HepG2 (cell line): ENCODE measurements at regions not wholly inside any gene's neighbourhood (a gene's known extent, or its start where the extent isn't known, plus 50 kb on each side); places are given as distances from the start of the nearest gene placed in this dataset.

Experiments
- DZIP1 ChIP-seq: sonication (generic); formaldehyde crosslinking; IDR thresholded peaks from 2 replicates; pipeline ENCODE4 v1.5.0; 2020; ENCODE audit warnings: mild to moderate bottlenecking, missing genetic modification reagents
- GFI1 ChIP-seq: sonication (generic); formaldehyde crosslinking; IDR thresholded peaks from 2 replicates; pipeline ENCODE4 v1.5.0; 2020; ENCODE audit warnings: missing genetic modification reagents, mild to moderate bottlenecking, borderline replicate concordance
- IRF2 ChIP-seq: IDR thresholded peaks from 2 replicates; pipeline ENCODE4 v1.6.1; 2018; ENCODE audit warnings: missing genetic modification reagents, missing compliant biosample characterization
- IRX3 ChIP-seq: sonication (generic); formaldehyde crosslinking; IDR thresholded peaks from 2 replicates; pipeline ENCODE4 v1.8.1; 2023; ENCODE audit warnings: mild to moderate bottlenecking, low read depth, missing genetic modification reagents, borderline replicate concordance
- KDM3A ChIP-seq: IDR thresholded peaks from 2 replicates; pipeline ENCODE4 v1.6.1; 2018; ENCODE audit warnings: low read depth, missing compliant biosample characterization
- LCORL ChIP-seq, 2 experiments: fragments of 450-650 bp in 1 of 2; sonication (generic) in 1 of 2; formaldehyde crosslinking in 1 of 2; IDR thresholded peaks; 2 replicates each; pipeline versions ENCODE4 v1.5.0 to v1.6.1; 2017 to 2020; ENCODE audit warnings: antibody characterized with exemption in 1 of 2, missing genetic modification reagents in 1 of 2
- MYC ChIP-seq: sonication (generic); formaldehyde crosslinking; IDR thresholded peaks from 2 replicates; pipeline ENCODE4 v1.9.0; 2021; ENCODE audit warnings: missing genetic modification reagents, borderline replicate concordance
- NCOA5 ChIP-seq: sonication (generic); formaldehyde crosslinking; IDR thresholded peaks from 2 replicates; pipeline ENCODE4 v1.4.0; 2020; ENCODE audit warnings: missing genetic modification reagents
- NONO ChIP-seq, 2 experiments: fragments of 450-650 bp in 1 of 2; sonication (generic) in 1 of 2; formaldehyde crosslinking in 1 of 2; IDR thresholded peaks in 1 of 2; conservative IDR thresholded peaks in 1 of 2; 2 replicates each; pipeline versions ENCODE4 v1.6.1 to v1.8.0; 2017 to 2022; ENCODE audit warnings: mild to moderate bottlenecking in 1 of 2, missing genetic modification reagents in 1 of 2, moderate library complexity in 1 of 2
- ONECUT2 ChIP-seq: sonication (generic); formaldehyde crosslinking; IDR thresholded peaks from 2 replicates; pipeline ENCODE4 v1.4.0; 2020; ENCODE audit warnings: missing genetic modification reagents
- PHB2 ChIP-seq: fragments of 450-650 bp; IDR thresholded peaks from 2 replicates; pipeline ENCODE4 v1.6.1; 2018; ENCODE audit not compliant: partially characterized antibody
- RNF2 ChIP-seq: fragments of 450-650 bp; conservative IDR thresholded peaks from 2 replicates; pipeline ENCODE4 v1.6.1; 2016; ENCODE audit warnings: low read depth
- SAFB2 ChIP-seq: sonication (generic); formaldehyde crosslinking; IDR thresholded peaks from 2 replicates; pipeline ENCODE4 v1.5.1; 2020; ENCODE audit warnings: missing genetic modification reagents, low read depth, mild to moderate bottlenecking, borderline replicate concordance
- SMYD3 ChIP-seq: sonication (generic); formaldehyde crosslinking; IDR thresholded peaks from 2 replicates; pipeline ENCODE4 v1.8.1; 2023; ENCODE audit warnings: mild to moderate bottlenecking, missing genetic modification reagents
- TOE1 ChIP-seq: sonication (generic); formaldehyde crosslinking; IDR thresholded peaks from 2 replicates; pipeline ENCODE4 v1.4.0; 2020; ENCODE audit warnings: mild to moderate bottlenecking, missing genetic modification reagents
- ZNF569 ChIP-seq: sonication (generic); formaldehyde crosslinking; IDR thresholded peaks from 2 replicates; pipeline ENCODE4 v1.5.0; 2020; ENCODE audit warnings: mild to moderate bottlenecking, missing genetic modification reagents, moderate library complexity, borderline replicate concordance
- ZNF614 ChIP-seq: IDR thresholded peaks from 2 replicates; pipeline ENCODE4 v1.6.1; 2018; ENCODE audit warnings: missing biosample characterization, missing genetic modification reagents, inconsistent platforms, borderline replicate concordance
- ZSCAN29 ChIP-seq: sonication (generic); formaldehyde crosslinking; conservative IDR thresholded peaks from 2 replicates; pipeline ENCODE4 v1.4.0; 2020; ENCODE audit warnings: mild to moderate bottlenecking, missing genetic modification reagents
- TF ChIP-seq, protein P1 (sequence below): sonication (generic); formaldehyde crosslinking; IDR thresholded peaks from 2 replicates; pipeline ENCODE4 v1.5.1; 2020; ENCODE audit warnings: missing genetic modification reagents, mild to moderate bottlenecking, borderline replicate concordance
- TF ChIP-seq, protein P2 (sequence below): sonication (generic); formaldehyde crosslinking; conservative IDR thresholded peaks from 2 replicates; pipeline ENCODE4 v1.8.1; 2023; ENCODE audit warnings: missing genetic modification reagents
- TF ChIP-seq, protein P3 (sequence below): sonication (generic); formaldehyde crosslinking; conservative IDR thresholded peaks from 2 replicates; pipeline ENCODE4 v1.4.0; 2020; ENCODE audit warnings: missing genetic modification reagents

- TF ChIP-seq NONO (IDR thresholded peaks at IDR 0.05) = no peak
- no peak for TF ChIP-seq NONO (CRISPR knock-in tag; conservative IDR thresholded peaks at IDR 0.05)
- no peak for TF ChIP-seq SMYD3
- 0 out of 2 replicates have a peak, but pooled peaks have one; percentile 38 for TF ChIP-seq DZIP1 (CRISPR knock-in tag)
- TF ChIP-seq TOE1 (CRISPR knock-in tag) = no peak
- TF ChIP-seq ZNF569 (CRISPR knock-in tag) = no peak
- TF ChIP-seq IRF2 (CRISPR knock-in tag) = peak; percentile 35; the same call in 1 of the 2 replicates
- no peak for TF ChIP-seq KDM3A (CRISPR knock-in tag)
- TF ChIP-seq, protein P1, sequence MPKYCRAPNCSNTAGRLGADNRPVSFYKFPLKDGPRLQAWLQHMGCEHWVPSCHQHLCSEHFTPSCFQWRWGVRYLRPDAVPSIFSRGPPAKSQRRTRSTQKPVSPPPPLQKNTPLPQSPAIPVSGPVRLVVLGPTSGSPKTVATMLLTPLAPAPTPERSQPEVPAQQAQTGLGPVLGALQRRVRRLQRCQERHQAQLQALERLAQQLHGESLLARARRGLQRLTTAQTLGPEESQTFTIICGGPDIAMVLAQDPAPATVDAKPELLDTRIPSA = no peak
- peak; percentile 68; the same call in 1 of the 2 replicates for TF ChIP-seq MYC (CRISPR knock-in tag)
- TF ChIP-seq LCORL (IDR thresholded peaks at IDR 0.05) = no peak
- 0 out of 2 replicates have a peak, but pooled peaks have one; percentile 38 for TF ChIP-seq LCORL (CRISPR knock-in tag; IDR thresholded peaks at IDR 0.05)
- no peak for TF ChIP-seq SAFB2 (CRISPR knock-in tag)
- TF ChIP-seq ZNF614 = no peak
- TF ChIP-seq NCOA5 (CRISPR knock-in tag) = no peak
- no peak for TF ChIP-seq GFI1 (CRISPR knock-in tag)
- TF ChIP-seq ONECUT2 (CRISPR knock-in tag) = no peak
- TF ChIP-seq, protein P2, sequence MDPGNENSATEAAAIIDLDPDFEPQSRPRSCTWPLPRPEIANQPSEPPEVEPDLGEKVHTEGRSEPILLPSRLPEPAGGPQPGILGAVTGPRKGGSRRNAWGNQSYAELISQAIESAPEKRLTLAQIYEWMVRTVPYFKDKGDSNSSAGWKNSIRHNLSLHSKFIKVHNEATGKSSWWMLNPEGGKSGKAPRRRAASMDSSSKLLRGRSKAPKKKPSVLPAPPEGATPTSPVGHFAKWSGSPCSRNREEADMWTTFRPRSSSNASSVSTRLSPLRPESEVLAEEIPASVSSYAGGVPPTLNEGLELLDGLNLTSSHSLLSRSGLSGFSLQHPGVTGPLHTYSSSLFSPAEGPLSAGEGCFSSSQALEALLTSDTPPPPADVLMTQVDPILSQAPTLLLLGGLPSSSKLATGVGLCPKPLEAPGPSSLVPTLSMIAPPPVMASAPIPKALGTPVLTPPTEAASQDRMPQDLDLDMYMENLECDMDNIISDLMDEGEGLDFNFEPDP (CRISPR knock-in tag) = no peak
- TF ChIP-seq RNF2 = no peak
- TF ChIP-seq PHB2 = no peak
- no peak; the same call in 1 of the 2 replicates for TF ChIP-seq ZSCAN29
- no peak for TF ChIP-seq IRX3 (CRISPR knock-in tag)
- TF ChIP-seq, protein P3, sequence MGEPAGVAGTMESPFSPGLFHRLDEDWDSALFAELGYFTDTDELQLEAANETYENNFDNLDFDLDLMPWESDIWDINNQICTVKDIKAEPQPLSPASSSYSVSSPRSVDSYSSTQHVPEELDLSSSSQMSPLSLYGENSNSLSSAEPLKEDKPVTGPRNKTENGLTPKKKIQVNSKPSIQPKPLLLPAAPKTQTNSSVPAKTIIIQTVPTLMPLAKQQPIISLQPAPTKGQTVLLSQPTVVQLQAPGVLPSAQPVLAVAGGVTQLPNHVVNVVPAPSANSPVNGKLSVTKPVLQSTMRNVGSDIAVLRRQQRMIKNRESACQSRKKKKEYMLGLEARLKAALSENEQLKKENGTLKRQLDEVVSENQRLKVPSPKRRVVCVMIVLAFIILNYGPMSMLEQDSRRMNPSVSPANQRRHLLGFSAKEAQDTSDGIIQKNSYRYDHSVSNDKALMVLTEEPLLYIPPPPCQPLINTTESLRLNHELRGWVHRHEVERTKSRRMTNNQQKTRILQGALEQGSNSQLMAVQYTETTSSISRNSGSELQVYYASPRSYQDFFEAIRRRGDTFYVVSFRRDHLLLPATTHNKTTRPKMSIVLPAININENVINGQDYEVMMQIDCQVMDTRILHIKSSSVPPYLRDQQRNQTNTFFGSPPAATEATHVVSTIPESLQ = no peak
Observed at GRCh38 chr2:238523158-238524110, 96.7 kb downstream of the ASB1 start (continued).
